Smooth muscle cell (in vitro differentiated cells): ENCODE measurements at regions not wholly inside any gene's neighbourhood (a gene's known extent, or its start where the extent isn't known, plus 50 kb on each side); places are given as distances from the start of the nearest gene placed in this dataset.
"Not testable (repeated sequence)": the region's sequence is repeated elsewhere in the genome, so short reads cannot be mapped to it uniquely, and the experiment has no call there.

ENCODE experiments used
- DNase-seq: peaks from one replicate; lab custom pipeline; 2025; ENCODE audit not compliant: unreplicated experiment; lab: John Stamatoyannopoulos, UW
- H2AFZ ChIP-seq: fragments of 200-600 bp; sonication (generic); 2 replicates; pipeline ENCODE4 v1.6.0; 2016; ENCODE audit warnings: antibody characterized with exemption, low read depth, mild to moderate bottlenecking
- H3F3A ChIP-seq: fragments of 200-600 bp; sonication (generic); 2 replicates; pipeline ENCODE4 v1.6.0; 2017; ENCODE audit warnings: antibody characterized with exemption, low read depth
- H3K27ac ChIP-seq: fragments of 200-600 bp; sonication (generic); 2 replicates; pipeline ENCODE4 v1.5.1; 2016; ENCODE audit warnings: low read depth, mild to moderate bottlenecking
- H3K27me3 ChIP-seq: fragments of 200-600 bp; sonication (generic); 2 replicates; pipeline ENCODE4 v1.6.1; 2016; ENCODE audit warnings: low read depth, mild to moderate bottlenecking
- H3K36me3 ChIP-seq: fragments of 200-600 bp; sonication (generic); 2 replicates; pipeline ENCODE4 v1.5.1; 2016; ENCODE audit warnings: low read depth
- H3K4me1 ChIP-seq: fragments of 200-600 bp; sonication (generic); 2 replicates; pipeline ENCODE4 v1.5.1; 2016; ENCODE audit warnings: low read depth
- H3K4me2 ChIP-seq: fragments of 200-600 bp; sonication (generic); 2 replicates; pipeline ENCODE4 v1.6.0; 2016; ENCODE audit warnings: mild to moderate bottlenecking
- H3K4me3 ChIP-seq: fragments of 200-600 bp; sonication (generic); 2 replicates; pipeline ENCODE4 v1.5.1; 2016; ENCODE audit warnings: mild to moderate bottlenecking
- H3K79me2 ChIP-seq: fragments of 200-600 bp; sonication (generic); 2 replicates; pipeline ENCODE4 v1.6.0; 2016; ENCODE audit warnings: low read depth, mild to moderate bottlenecking
- H3K9ac ChIP-seq: fragments of 200-600 bp; sonication (generic); 2 replicates; pipeline ENCODE4 v1.6.0; 2016; ENCODE audit warnings: low read depth
- H3K9me3 ChIP-seq: fragments of 200-600 bp; sonication (generic); replicated peaks from 2 replicates; pipeline ENCODE4 v1.5.1; 2016; ENCODE audit warnings: low read depth
- H4K20me1 ChIP-seq: fragments of 200-600 bp; sonication (generic); 2 replicates; pipeline ENCODE4 v1.6.0; 2016; ENCODE audit warnings: low read depth
- CTCF ChIP-seq: fragments of 200-600 bp; sonication (generic); IDR thresholded peaks from 2 replicates; pipeline ENCODE4 v1.5.1; 2017; ENCODE audit warnings: borderline replicate concordance, mild to moderate bottlenecking, antibody characterized with exemption; ENCODE audit not compliant: insufficient read depth, poor library complexity, severe bottlenecking
- WGBS: methylation state at CpG from one replicate; pipeline ENCODE4 v1.1.7; 2016; ENCODE audit warnings: low lambda C conversion rate; 5-methylcytosine and 5-hydroxymethylcytosine counted together

GRCh38 chr3:95586754-95587153, 1227.6 kb upstream of the EPHA6 start:
- Histone ChIP-seq H3K9ac (no peak overlapping the region), H3K36me3 (no peaks in the 10 kb centered on the region), H3K4me1 (no peaks in the 10 kb centered on the region), H3F3A (no peaks in the 10 kb centered on the region), H4K20me1 (no peaks in the 10 kb centered on the region), H3K9me3 (no peaks in the 10 kb centered on the region), H3K4me3 (no peak overlapping the region), H3K79me2 (no peaks in the 10 kb centered on the region), H3K27ac (no peak overlapping the region), H3K27me3 (no peaks in the 10 kb centered on the region), H3K4me2 (no peak overlapping the region), H2AFZ (no peak overlapping the region)
- no peak for DNase-seq
- no peak for TF ChIP-seq CTCF
- 77% methylated on average over 2 of the region's 2 CpGs for WGBS

GRCh38 chr3:95587641-95588040, 1226.8 kb upstream of the EPHA6 start:
- H3K27ac ChIP-seq, H3K27me3 ChIP-seq, H2AFZ ChIP-seq, H3K9me3 ChIP-seq, H4K20me1 ChIP-seq, H3K36me3 ChIP-seq, H3K4me3 ChIP-seq, H3K9ac ChIP-seq, H3K79me2 ChIP-seq, DNase-seq, H3K4me1 ChIP-seq, H3F3A ChIP-seq, H3K4me2 ChIP-seq: not testable (repeated sequence)
- WGBS: 86% methylated on average over 8 of the region's 8 CpGs

- no peak for DNase-seq
- TF ChIP-seq CTCF: no peak
- H3K27ac ChIP-seq: no peak overlapping the region
- H2AFZ ChIP-seq: no peak overlapping the region
- no peaks in the 10 kb centered on the region for H3K36me3 ChIP-seq
- H3K9me3 ChIP-seq: no peaks in the 10 kb centered on the region
- H3K4me3 ChIP-seq: no peak overlapping the region
- 88% methylated on average over 11 of the region's 13 CpGs for WGBS
- H3K4me1 ChIP-seq: no peaks in the 10 kb centered on the region
- H3K9ac ChIP-seq: no peak overlapping the region
- no peak overlapping the region for H3K4me2 ChIP-seq
- H3K27me3 ChIP-seq: no peaks in the 10 kb centered on the region
- H3K79me2 ChIP-seq: no peaks in the 10 kb centered on the region
- H3F3A ChIP-seq: no peaks in the 10 kb centered on the region
- no peaks in the 10 kb centered on the region for H4K20me1 ChIP-seq
Observed at GRCh38 chr3:95588473-95588872, 1225.9 kb upstream of the EPHA6 start.

GRCh38 chr3:95595416-95596075, 1218.8 kb upstream of the EPHA6 start:
- no peak overlapping the region for H3K4me2 ChIP-seq
- no peaks in the 10 kb centered on the region for H4K20me1 ChIP-seq
- H3K36me3 ChIP-seq: no peaks in the 10 kb centered on the region
- no peaks in the 10 kb centered on the region for H3K27me3 ChIP-seq
- no peak overlapping the region for H3K9ac ChIP-seq
- H3F3A ChIP-seq: no peaks in the 10 kb centered on the region
- DNase-seq: no peak
- no peak overlapping the region for H2AFZ ChIP-seq
- no peak overlapping the region for H3K27ac ChIP-seq
- H3K79me2 ChIP-seq: no peaks in the 10 kb centered on the region
- no peak for TF ChIP-seq CTCF
- no peaks in the 10 kb centered on the region for H3K4me1 ChIP-seq
- no peak overlapping the region for H3K4me3 ChIP-seq
- no peaks in the 10 kb centered on the region for H3K9me3 ChIP-seq
- WGBS: 91% methylated on average over 23 of the region's 26 CpGs
